ENCODE measurements at regions not wholly inside any gene's neighbourhood (a gene's known extent, or its start where the extent isn't known, plus 50 kb on each side); places are given as distances from the start of the nearest gene placed in this dataset.
"Not testable (repeated sequence)": the region's sequence is repeated elsewhere in the genome, so short reads cannot be mapped to it uniquely, and the experiment has no call there.

DNA sequence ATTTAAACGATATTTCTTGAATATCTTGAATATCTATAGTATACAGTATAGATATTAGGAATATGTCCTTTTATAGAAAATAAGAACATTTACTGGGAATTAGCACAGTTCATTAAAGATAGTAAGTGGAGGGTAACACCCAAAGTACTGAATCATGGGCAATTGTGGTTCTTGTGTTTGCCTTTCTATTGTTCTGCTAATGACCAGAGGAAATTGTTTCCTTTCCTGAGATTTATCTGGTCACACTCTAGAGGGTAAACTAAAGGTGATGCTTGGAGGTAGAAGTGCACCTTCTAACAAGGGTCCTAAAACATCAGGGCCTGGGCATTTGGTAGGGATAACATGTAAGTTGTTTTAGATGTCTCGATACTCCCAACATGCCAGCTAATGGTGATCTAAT is 241.3 kb upstream of the SFRP2 start:
- Mint-ChIP-seq H3K4me3 (no peak overlapping the region), H3K4me1 (ENCODE audit: low read depth) (no peaks in the 10 kb centered on the region), H3K27me3 (ENCODE audit: low read depth) (peaks cover 5% of the 10 kb centered on the region), H3K27ac (no peak overlapping the region), H3K36me3 (ENCODE audit: low read depth) (no peaks in the 10 kb centered on the region), H3K9me3 (no peaks in the 10 kb centered on the region)

DNA sequence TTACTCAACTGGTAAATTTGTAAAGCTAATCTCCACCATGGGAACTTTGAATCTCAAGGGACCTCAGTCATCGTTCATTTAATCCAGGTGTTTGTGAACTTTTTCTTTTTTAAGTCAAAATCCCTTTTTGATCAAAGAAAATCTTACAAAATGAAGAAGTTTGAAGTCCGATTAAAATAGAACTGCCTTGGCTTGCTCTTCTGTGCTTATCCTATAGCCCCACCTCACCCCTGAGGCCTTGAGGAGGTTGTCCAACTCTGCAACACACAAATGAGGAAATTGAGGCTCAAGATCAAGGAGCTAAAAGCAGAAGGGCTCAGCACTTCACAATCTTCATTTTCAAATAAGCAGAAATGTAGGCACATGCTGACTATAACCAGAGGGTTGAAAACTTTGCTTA is 240.3 kb upstream of the SFRP2 start:
- Mint-ChIP-seq H3K27ac (no peak overlapping the region), H3K9me3 (no peaks in the 10 kb centered on the region), H3K4me1 (ENCODE audit: low read depth) (no peaks in the 10 kb centered on the region), H3K36me3 (ENCODE audit: low read depth) (no peaks in the 10 kb centered on the region), H3K4me3 (no peak overlapping the region), H3K27me3 (ENCODE audit: low read depth) (peaks cover 5% of the 10 kb centered on the region)

DNA sequence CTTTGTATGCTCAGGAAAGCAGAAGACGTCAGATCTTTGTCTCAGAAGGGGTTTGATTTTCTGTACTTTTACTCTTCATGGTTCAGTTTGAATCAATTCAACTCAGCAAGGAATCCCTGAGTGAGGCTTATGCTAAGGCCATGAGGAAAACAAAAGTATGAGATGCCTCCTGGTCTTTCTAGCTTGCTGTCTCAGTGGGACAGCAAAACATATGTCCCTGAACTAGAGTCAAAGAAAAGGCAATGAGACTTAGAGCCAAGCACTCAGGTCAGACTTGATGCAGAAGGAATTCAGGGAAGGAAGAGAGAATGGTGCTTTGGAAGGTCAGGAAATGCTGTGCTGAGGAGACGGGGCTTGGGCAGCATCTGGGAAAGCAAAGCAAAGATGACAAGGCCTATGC is 236.2 kb upstream of the SFRP2 start:
- H3K27me3 Mint-ChIP-seq (ENCODE audit: low read depth): peaks cover 5% of the 10 kb centered on the region
- H3K4me3 Mint-ChIP-seq: no peak overlapping the region
- H3K27ac Mint-ChIP-seq: no peak overlapping the region
- H3K36me3 Mint-ChIP-seq (ENCODE audit: low read depth): no peaks in the 10 kb centered on the region
- H3K9me3 Mint-ChIP-seq: no peaks in the 10 kb centered on the region
- H3K4me1 Mint-ChIP-seq (ENCODE audit: low read depth): no peaks in the 10 kb centered on the region

DNA sequence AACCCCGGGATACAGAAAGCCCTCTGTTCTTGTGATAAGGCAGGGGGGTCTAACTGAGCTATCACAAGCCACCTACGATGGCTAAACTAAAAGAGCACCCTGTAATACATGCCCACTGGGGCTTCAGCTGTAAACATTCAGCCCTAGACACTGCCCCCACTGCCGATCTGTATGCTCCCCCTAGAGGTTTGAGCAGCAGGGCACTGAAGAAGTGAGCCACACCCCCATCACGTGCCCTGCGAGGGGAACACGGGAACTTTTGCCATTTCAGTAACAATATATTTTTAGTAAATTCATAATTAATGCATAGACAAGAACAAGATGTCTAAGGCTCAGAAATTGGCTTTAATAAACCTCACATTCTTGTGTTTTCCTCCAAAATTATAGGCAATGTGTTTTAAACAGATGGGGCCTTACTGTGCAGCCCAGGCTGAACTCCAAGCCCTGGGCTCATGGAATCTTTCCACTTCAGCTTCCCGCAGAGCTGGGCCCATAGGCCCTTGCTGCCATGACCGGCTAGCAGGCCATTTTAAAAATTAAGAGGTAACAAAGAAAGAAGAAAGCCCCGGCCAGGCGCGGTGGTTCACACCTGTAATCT is 235.3 kb upstream of the SFRP2 start:
- no peaks in the 10 kb centered on the region for H3K4me1 Mint-ChIP-seq (ENCODE audit: low read depth)
- H3K9me3 Mint-ChIP-seq: no peaks in the 10 kb centered on the region
- no peak overlapping the region for H3K27ac Mint-ChIP-seq
- H3K27me3 Mint-ChIP-seq (ENCODE audit: low read depth): peaks cover 5% of the 10 kb centered on the region
- no peak overlapping the region for H3K4me3 Mint-ChIP-seq
- no peaks in the 10 kb centered on the region for H3K36me3 Mint-ChIP-seq (ENCODE audit: low read depth)

DNA sequence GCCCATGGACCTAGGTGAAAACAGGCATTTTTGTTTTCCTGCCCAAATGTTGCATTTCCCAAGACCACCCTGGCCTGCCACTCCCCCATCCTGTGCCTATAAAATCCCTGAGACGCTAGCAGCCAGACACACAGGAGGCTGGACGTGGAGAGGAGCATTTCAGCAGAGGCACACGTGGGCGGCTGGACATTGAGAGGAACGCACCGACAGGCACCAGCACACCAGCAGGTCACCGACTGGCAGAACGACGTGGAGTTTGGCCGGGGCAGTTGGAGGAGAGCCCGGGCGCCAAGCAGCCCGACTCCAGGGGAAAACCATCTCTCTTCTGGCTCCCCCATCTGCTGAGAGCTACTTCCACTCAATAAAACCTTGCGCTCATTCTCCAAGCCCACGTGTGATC is 234.8 kb upstream of the SFRP2 start:
- H3K36me3 Mint-ChIP-seq (ENCODE audit: low read depth); H3K27ac Mint-ChIP-seq; H3K27me3 Mint-ChIP-seq (ENCODE audit: low read depth); H3K9me3 Mint-ChIP-seq; H3K4me1 Mint-ChIP-seq (ENCODE audit: low read depth); H3K4me3 Mint-ChIP-seq: not testable (repeated sequence)

DNA sequence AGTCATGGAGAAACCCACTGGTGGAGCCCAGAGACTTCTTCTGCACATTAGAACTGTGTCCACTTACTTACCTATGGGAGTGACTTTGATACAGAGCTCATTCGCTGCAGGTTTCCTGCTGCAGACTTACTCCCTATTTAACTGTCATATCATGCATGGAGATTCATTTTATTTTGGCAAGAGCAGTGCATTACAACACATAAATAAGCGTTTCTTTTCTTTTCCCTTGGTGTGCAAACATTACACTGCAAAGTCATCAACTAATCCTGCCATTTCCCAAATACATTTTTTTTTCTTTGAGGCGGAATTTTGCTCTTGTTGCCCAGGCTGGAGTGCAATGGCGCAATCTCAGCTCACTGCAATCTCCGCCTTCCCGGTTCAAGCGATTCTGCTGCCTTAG is 230.9 kb upstream of the SFRP2 start:
- no peak overlapping the region for H3K4me3 Mint-ChIP-seq
- H3K36me3 Mint-ChIP-seq (ENCODE audit: low read depth): no peaks in the 10 kb centered on the region
- peaks cover 2% of the 10 kb centered on the region for H3K27me3 Mint-ChIP-seq (ENCODE audit: low read depth)
- H3K4me1 Mint-ChIP-seq (ENCODE audit: low read depth): no peaks in the 10 kb centered on the region
- H3K9me3 Mint-ChIP-seq: no peaks in the 10 kb centered on the region
- H3K27ac Mint-ChIP-seq: no peak overlapping the region

DNA sequence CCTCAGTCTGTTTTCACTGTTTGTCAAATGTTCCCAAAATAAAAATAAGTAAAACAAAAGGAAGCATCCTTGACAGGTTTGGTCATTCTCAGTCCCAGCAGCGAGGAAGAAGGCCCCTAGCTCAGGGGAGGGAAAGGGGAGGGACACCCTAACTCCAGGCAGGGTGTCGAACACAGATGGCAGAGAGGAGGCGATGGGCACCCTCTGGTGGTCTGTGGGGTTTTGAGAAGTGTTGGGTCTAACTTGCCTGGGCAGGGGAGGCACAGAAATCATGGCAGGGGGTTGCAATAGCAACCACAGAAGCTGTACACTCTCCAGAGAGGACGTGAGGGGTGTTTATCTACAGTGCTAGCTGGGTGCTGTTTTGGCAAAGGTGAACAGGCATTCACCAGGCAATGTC is 229.8 kb upstream of the SFRP2 start:
- Mint-ChIP-seq H3K27me3 (ENCODE audit: low read depth) (peaks cover 2% of the 10 kb centered on the region), H3K4me3 (no peak overlapping the region), H3K9me3 (no peaks in the 10 kb centered on the region), H3K36me3 (ENCODE audit: low read depth) (no peaks in the 10 kb centered on the region), H3K27ac (no peak overlapping the region), H3K4me1 (ENCODE audit: low read depth) (no peaks in the 10 kb centered on the region)

DNA sequence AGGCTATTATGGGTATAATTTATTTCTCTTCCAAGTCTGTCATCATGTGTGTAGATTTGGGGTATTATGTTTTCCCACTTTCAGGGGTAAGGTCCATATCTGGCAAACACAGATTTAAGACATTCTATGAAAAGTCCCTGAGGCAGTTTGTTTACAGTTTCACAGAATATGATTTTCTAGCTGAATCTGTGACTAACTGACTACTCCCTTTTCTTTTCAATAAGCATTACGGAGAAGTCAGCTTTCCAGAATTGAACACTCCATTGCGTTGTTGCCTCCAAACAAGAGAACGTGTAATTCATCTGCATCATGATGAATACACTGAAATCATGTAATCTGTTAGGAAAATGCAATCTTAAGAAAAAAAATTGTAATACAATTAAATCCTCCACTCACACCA is 226.7 kb upstream of the SFRP2 start:
- peaks cover 2% of the 10 kb centered on the region for H3K27me3 Mint-ChIP-seq (ENCODE audit: low read depth)
- no peaks in the 10 kb centered on the region for H3K36me3 Mint-ChIP-seq (ENCODE audit: low read depth)
- H3K4me3 Mint-ChIP-seq: no peak overlapping the region
- H3K27ac Mint-ChIP-seq: no peak overlapping the region
- no peaks in the 10 kb centered on the region for H3K9me3 Mint-ChIP-seq
- no peaks in the 10 kb centered on the region for H3K4me1 Mint-ChIP-seq (ENCODE audit: low read depth)

DNA sequence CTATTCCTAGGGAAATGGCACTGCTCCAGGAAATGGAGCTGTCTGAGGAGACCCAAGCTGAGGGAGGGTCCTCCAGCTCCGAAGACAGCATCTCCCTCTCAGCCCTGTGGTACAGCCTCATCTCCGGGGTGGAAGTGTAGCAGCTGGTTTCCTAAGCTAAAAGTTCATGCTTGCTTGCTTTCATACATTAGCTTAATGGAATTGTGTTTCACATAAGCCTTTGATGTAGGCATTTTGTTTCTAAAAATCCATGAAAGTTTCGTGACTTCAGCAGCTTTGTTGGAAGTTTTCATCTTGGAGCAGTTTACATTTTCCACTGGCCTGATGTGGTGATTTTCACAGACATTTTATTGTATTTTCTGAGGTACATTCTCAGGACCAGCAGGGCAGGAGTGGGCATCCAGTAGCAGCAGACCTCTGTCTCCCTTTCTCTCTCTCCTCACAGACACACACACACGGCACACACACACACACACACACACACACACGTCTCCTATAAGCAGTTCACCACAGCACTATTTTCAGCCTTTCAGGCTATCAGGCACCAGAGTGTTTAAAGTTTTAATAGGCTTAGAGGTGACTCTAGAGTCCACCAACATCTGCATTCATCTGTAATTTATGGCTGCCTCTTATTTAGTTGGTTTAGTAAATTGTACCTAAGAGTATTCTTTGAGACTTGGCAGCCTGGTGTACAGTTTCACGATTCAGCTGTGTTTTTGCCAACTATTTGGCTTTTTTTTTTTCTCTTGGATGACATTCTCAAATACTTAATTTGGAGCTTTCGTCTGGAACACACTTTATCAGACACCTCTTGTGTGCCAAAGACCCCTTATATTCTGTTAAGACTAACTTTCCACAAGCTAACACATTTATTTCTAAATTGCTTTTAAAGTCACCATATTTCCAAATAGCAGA is 225.8 kb upstream of the SFRP2 start:
- H3K27me3 Mint-ChIP-seq (ENCODE audit: low read depth): peaks cover 2% of the 10 kb centered on the region
- H3K27ac Mint-ChIP-seq: no peak overlapping the region
- no peaks in the 10 kb centered on the region for H3K4me1 Mint-ChIP-seq (ENCODE audit: low read depth)
- H3K36me3 Mint-ChIP-seq (ENCODE audit: low read depth): no peaks in the 10 kb centered on the region
- H3K9me3 Mint-ChIP-seq: no peaks in the 10 kb centered on the region
- no peak overlapping the region for H3K4me3 Mint-ChIP-seq

DNA sequence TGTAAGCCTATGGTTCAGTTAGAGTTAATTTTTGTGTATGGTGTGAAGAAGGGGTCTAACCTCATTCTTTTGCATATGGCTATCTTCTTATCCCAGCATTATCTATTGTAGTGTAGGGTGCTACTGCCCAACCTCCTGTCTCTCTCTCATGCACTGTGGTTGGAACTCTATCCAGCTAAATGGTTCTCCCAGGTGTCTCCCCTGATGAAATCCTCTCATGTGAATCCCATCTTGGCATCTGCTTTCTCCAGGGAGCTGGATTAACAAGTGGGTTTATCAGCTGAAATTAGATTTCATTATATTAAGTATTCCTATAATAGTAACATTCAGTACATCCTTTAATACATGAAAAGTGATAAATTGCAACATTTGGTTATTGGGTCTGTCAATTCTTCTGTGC is 224.7 kb upstream of the SFRP2 start:
- H3K27me3 Mint-ChIP-seq (ENCODE audit: low read depth): peaks cover 2% of the 10 kb centered on the region
- no peaks in the 10 kb centered on the region for H3K4me1 Mint-ChIP-seq (ENCODE audit: low read depth)
- no peaks in the 10 kb centered on the region for H3K9me3 Mint-ChIP-seq
- H3K36me3 Mint-ChIP-seq (ENCODE audit: low read depth): no peaks in the 10 kb centered on the region
- no peak overlapping the region for H3K27ac Mint-ChIP-seq
- H3K4me3 Mint-ChIP-seq: no peak overlapping the region

DNA sequence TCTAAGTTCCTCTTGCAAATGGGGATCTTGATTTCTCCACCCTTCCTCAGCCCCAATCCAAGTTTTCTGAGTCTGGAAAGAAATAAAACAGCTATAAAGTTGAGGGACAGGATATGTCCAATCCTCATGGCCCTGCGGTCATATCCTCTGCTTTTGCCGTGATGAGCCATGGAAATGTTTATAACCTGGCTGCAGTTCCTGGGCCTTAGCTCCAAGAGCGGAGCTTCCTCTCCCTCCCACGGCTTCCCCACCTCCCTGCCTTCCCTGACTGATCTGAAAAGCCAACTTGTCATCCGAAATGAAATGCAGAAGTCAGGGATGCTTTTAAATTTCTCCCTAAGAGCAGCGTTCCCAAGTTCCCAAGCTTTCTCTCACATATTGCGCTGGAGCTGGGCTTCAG is 221.5 kb upstream of the SFRP2 start:
- no peaks in the 10 kb centered on the region for H3K36me3 Mint-ChIP-seq (ENCODE audit: low read depth)
- no peaks in the 10 kb centered on the region for H3K9me3 Mint-ChIP-seq
- H3K27me3 Mint-ChIP-seq (ENCODE audit: low read depth): no peaks in the 10 kb centered on the region
- H3K27ac Mint-ChIP-seq: no peak overlapping the region
- no peak overlapping the region for H3K4me3 Mint-ChIP-seq
- H3K4me1 Mint-ChIP-seq (ENCODE audit: low read depth): no peaks in the 10 kb centered on the region

DNA sequence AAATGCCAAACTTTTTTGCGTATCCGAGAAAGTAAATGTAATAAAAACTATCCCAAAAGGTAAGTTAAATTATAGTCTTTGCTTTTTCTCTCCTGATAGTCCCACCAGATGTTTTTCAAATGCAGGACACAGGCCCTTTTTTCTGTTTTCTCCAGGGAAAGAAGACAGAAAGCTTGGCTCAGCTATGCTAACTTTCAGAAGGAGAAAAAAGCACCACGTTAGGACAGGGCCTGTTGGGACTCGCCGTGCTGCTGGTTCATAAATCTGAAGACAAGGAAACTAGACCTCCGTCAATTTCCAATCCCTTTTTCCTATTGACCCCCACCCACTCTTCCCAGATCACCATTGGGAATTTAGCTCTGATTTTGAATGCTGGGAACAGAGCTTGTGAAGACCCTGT is 220.9 kb upstream of the SFRP2 start:
- Mint-ChIP-seq H3K4me1 (ENCODE audit: low read depth) (no peaks in the 10 kb centered on the region), H3K27ac (no peak overlapping the region), H3K9me3 (no peaks in the 10 kb centered on the region), H3K4me3 (no peak overlapping the region), H3K36me3 (ENCODE audit: low read depth) (no peaks in the 10 kb centered on the region), H3K27me3 (ENCODE audit: low read depth) (no peaks in the 10 kb centered on the region)

DNA sequence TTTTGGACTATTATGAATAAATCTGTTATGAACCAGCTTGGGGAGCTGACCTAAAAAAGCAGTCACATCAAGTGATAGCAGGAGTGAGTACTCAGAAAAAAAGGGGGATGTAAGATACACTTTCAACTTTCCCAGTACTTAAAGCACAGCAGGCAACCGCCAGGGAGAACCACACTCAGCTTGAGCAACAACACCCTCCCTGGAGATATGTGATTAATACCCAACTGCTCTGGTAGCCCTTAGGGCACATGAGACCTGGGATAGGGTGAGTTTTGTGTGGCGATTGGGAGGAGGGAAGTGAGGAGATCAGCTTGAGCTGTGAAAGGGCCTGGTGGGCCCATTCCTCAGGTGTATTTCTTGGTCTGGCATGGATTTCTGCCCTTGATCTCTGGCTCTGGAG is 220.3 kb upstream of the SFRP2 start:
- Mint-ChIP-seq H3K9me3 (no peaks in the 10 kb centered on the region), H3K4me3 (no peak overlapping the region), H3K36me3 (ENCODE audit: low read depth) (no peaks in the 10 kb centered on the region), H3K4me1 (ENCODE audit: low read depth) (no peaks in the 10 kb centered on the region), H3K27me3 (ENCODE audit: low read depth) (no peaks in the 10 kb centered on the region), H3K27ac (no peak overlapping the region)

DNA sequence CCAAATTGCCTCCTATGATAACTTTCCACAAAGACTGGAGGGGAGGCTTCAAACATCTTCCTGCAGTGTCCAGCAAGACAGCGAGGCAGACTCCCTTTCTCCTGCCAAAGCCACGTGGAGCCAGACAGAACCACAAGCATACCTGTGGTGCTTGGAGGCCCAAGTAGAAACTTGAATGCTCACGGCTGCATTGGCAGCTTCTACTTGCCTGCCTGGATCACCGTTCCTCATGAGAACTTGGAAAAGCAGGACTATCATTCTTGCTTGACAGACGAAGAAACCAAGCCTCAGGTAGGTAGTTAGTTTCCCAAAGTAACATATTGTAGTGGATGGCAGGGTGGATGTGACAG is 216.3 kb upstream of the SFRP2 start:
- no peak overlapping the region for H3K4me3 Mint-ChIP-seq

DNA sequence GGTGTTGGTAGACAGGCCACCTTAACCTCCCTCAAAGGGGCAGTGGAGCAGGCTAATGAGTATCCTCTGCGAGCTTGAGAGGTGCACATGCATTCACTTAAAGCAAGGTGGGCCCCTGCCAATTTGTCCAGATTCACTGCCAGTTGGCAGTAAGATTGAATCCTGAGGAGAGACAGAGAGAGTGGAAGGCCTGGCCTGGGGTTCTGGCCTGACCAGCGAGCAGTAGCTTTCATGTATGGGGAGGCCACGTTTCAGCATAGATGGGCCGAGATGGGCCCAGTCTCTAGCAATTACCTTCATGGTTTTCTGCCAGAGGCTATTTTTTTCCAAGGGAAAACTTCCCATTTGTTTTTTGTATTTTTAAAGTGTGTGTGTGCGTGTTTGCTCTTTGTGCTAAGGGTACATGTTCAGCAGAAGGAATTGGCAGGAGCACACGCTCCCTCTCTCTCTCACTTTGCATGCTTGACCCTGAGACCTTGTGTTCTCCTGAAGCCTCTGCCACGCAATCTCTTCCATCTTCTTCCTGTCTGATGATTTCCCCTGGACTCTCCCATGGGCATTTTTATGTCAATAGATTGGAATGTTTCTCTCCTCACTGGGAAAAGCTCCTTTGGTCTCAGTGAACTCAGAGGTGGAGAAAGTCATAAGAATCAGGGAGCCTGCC is 215.8 kb upstream of the SFRP2 start:
- Mint-ChIP-seq H3K9me3 (no peaks in the 10 kb centered on the region), H3K36me3 (ENCODE audit: low read depth) (no peaks in the 10 kb centered on the region), H3K4me3 (no peak overlapping the region), H3K4me1 (ENCODE audit: low read depth) (no peaks in the 10 kb centered on the region), H3K27ac (no peak overlapping the region), H3K27me3 (ENCODE audit: low read depth) (no peaks in the 10 kb centered on the region)

More for the DNA sequence above, 216.3 kb upstream of the SFRP2 start:
- H3K9me3 Mint-ChIP-seq: no peaks in the 10 kb centered on the region
- H3K4me1 Mint-ChIP-seq (ENCODE audit: low read depth): no peaks in the 10 kb centered on the region
- H3K36me3 Mint-ChIP-seq (ENCODE audit: low read depth): no peaks in the 10 kb centered on the region
- no peak overlapping the region for H3K27ac Mint-ChIP-seq
- no peaks in the 10 kb centered on the region for H3K27me3 Mint-ChIP-seq (ENCODE audit: low read depth)
